H4 (cell line): ENCODE measurements at regions not wholly inside any gene's neighbourhood (a gene's known extent, or its start where the extent isn't known, plus 50 kb on each side); places are given as distances from the start of the nearest gene placed in this dataset.
"Not testable (repeated sequence)": the region's sequence is repeated elsewhere in the genome, so short reads cannot be mapped to it uniquely, and the experiment has no call there.

Experiments
- DNase-seq: peaks from one replicate; pipeline ENCODE4 v3.0.0-alpha.2; 2015; ENCODE audit warnings: low spot score

DNA sequence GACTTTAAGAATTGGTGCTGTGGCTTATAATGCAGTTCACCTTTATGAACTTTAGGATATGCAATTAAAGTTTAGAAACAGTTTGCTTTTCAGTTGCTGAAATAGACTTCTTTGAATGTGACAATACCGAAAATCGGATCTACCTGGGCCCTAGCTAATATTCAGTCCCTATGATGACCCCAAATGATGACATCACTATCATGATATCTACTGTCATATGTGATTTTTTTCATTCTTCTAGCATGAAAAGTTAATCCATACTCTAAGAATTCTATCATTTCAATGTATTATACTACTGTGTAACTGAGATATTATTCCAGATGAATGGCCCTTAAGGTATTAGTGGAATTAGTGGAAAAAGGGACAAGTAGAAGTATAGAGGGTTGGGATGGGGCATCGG is 487.2 kb upstream of the TUSC1 start:
- no peak for DNase-seq

GRCh38 chr9:26163931-26164330 is 485.7 kb upstream of the TUSC1 start:
- DNase-seq: no peak

GRCh38 chr9:26159575-26160392 is 481.5 kb upstream of the TUSC1 start:
- DNase-seq: no peak

- no peak for DNase-seq
Observed at GRCh38 chr9:26158631-26159150, 480.4 kb upstream of the TUSC1 start.

GRCh38 chr9:26157411-26157810 is 479.2 kb upstream of the TUSC1 start:
- no peak for DNase-seq

GRCh38 chr9:26152350-26152749 is 474.1 kb upstream of the TUSC1 start:
- no peak for DNase-seq

GRCh38 chr9:26148128-26148527 is 469.9 kb upstream of the TUSC1 start:
- DNase-seq: no peak

DNA sequence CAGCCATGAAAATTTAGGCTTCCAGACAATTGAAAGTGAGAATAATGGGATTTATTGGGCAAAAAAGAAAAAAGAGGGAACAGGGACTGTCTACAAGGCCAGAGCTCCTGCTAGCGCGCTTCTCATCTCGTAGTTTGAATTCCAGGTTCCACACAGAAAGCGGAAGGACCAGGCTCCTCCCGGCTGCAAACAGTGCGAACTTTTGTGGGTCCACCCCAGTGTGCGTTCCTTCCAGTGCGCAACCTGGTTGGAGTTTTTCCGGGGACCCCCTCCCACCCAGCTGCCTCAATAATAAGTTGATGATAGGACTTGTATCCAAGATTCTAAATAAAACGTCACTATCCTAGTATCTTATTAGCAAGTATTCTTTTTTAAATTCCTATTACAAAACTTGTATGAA is 467.7 kb upstream of the TUSC1 start:
- no peak for DNase-seq

- DNase-seq: no peak
Observed at GRCh38 chr9:26142631-26143030, 464.4 kb upstream of the TUSC1 start.

DNA sequence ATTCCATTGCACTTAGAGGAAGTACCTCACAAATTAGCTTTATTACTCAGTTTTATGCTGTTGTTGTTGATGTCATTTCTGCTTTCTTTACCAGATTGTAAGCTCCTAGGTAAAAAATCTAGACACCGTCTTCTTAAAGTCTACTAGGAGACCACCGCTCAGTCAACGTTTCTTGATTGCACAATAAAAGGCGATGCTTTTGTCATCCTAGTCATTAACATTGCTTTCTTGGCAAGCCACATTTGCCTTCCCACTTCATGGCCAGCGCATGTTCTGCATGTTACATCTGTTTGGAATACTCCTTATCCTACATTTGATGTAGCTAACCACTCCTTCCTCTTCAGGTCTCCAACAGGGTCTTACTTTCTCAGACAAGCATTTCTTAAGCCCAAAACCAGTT is 464.0 kb upstream of the TUSC1 start:
- no peak for DNase-seq

DNA sequence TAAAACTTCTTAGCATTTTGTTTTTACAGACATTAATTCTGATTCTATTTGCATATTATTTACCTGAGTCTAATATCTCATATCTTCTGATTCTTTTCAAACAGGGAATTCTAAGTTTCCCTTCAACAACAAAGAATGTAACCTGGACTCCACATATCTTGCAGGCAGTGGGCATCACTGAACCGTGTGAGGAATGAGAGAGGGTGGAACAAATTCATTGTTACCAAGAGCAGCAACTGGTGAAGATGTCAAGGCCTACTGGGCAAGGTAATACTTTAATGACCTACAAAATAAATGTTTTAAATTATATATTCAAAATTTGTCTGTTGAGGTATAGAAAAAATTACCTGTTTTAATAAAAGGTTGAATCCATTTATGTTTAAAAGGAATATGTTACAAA is 455.3 kb upstream of the TUSC1 start:
- DNase-seq: no peak

- DNase-seq: no peak
Observed at GRCh38 chr9:26132746-26133312, 454.6 kb upstream of the TUSC1 start.

DNA sequence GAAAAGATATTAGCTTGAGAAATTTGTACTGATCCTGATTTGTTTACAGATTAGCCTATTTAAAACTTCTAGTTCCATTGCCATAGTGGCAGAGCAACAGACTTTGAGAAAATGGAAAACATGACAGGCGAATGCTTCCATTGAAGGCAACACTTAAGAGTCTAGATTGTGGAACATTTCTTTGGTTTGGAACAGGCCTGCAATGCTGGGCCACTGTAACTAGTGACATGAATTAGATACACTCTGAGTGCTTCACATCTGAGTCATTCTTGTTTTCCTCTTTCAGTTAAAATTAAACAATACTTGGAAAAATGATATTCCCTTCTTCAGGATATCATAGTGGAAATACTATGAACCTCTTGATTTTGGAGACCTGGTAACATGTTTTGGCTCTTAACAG is 453.6 kb upstream of the TUSC1 start:
- DNase-seq: no peak

DNA sequence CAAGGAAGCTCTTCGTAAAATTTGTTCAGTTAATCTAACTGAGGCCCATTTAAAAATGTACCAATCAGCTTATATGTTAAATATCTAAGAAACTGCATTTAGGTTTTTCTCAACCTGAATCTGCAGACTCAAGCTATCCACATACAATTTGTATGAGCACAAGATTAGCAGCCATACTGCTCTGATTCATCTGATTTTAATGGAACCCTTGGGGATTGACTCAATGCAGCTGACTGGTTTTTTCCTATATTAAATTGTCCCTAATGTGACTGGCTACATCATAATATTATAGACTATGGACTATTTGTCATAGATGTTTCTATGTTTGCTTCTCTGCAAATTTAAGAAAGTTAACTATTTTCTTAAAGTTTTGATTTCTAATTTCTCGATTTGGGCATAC is 451.0 kb upstream of the TUSC1 start:
- no peak for DNase-seq

- no peak for DNase-seq
Observed at GRCh38 chr9:26125693-26126092, 447.4 kb upstream of the TUSC1 start.

DNA sequence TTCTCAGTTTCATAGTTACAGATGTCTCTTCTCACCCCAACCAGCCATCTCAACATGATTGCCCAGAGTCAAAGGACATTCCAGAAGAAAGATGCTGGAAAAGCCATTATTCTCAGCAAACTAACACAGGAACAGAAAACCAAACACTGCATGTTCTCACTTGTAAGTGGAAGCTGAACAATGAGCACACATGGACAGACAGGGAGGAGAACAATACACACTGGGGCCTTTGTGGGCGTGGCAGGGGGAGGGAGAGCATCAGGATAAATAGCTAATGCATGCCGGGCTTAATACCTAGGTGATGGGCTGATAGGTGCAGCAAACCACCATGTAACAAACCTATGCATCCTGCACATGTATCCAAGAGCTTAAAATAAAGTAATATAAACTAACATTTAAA is 437.8 kb upstream of the TUSC1 start:
- DNase-seq: not testable (repeated sequence)

GRCh38 chr9:26112724-26113123 is 434.5 kb upstream of the TUSC1 start:
- no peak for DNase-seq

DNA sequence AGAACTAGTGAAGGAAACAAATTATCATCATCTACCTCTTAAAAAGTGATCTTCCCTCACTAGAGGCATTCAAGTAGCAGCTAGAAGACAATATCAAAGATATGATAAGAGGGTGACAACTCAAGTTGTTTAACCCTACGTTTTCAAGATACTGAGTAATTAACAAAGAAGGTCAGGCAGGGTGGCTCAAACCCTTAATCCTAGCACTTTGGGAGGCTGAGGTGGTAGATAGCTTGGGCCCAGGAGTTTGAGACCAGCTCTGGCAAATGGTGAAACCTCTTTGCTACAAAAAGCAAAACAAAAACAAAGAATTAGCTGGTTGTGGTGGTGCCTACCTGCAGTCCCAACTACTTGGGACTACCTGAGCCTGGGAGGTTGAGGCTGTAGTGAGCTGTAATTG is 408.2 kb upstream of the TUSC1 start:
- no peak for DNase-seq

DNA sequence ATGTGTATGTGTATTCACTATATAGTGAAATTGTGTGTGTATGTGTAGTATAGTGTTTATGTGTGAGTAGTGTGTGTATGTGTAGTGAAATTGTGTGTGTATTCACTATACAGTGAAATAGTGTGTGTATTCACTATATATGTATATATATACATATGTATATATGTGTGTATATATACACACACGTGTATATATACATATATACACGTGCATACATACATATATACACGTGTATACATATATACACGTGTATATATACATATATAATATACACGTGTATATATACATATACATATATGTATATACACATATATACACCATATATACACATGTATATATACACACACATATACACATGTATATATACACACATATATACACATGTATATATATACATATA is 403.6 kb upstream of the TUSC1 start:
- no peak for DNase-seq

DNA sequence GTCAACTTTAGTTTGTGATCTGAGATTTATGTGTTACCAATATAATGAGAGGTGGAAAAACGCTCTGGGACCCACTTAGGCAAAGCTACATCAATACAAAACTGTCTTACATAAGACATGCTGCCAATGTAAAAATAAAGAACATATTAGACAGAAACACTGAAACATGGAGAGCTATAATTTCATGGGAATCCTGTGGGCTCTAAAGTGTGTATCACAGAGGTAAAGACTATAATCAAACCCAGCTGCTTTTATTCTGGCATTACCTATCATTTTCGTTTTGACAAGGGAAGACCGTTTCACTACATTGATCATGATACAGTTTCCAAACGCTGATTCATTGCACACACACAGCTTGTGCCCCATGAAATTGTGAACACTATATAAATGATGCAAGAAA is 400.5 kb upstream of the TUSC1 start:
- no peak for DNase-seq

- no peak for DNase-seq
Observed at GRCh38 chr9:26077860-26078259, 399.6 kb upstream of the TUSC1 start.

DNA sequence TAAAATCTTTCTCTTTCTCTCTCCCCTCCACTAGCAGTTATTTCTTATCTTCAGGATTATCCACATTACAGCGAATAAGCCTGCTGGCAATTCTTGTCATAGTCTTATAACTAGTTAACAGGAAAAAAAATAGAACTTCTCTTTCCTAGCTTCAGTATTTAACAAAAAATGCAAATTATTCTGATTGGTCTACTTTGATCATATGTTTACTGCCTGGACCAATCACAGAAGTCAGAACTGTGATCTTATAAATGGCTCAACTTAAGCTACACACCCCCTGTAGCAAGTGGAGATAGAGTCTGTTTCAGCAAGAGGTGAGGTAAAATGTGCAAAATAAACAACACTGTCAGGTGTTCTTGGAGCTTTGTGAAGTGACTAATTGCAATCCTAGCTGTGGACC is 389.4 kb upstream of the TUSC1 start:
- DNase-seq: no peak

DNA sequence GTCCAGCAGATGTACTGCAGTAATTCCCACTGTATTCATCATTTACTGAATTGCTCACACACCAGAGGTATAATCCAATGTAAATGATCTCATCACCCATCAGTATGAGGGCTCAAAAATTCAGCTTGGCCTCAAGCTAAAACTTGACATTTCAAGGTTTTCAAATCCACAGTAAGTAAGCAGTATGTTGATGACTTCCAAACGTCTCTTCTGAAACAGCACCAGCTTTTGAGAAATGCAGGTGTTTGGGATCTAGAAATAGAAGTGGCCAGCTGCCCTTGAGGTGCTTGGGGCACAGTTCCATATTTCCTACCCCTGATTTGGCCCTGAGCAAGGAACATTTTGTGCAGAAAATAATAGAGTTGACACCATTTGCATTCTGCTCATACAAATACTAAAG is 388.0 kb upstream of the TUSC1 start:
- DNase-seq: no peak
